ENCODE measurements at regions not wholly inside any gene's neighbourhood (a gene's known extent, or its start where the extent isn't known, plus 50 kb on each side); places are given as distances from the start of the nearest gene placed in this dataset.

- TF ChIP-seq CXXC5 (CRISPR knock-in tag; IDR thresholded peaks at IDR 0.05), result peak; percentile 9; the same call in 1 of the 2 replicates
- TF ChIP-seq ZNF740 (CRISPR knock-in tag; IDR thresholded peaks at IDR 0.05), result no peak
- TF ChIP-seq ZNF740 (tag; IDR thresholded peaks at IDR 0.05), result no peak
- no peak for TF ChIP-seq POLR3G (IDR thresholded peaks at IDR 0.05; ENCODE audit: extremely low read depth, insufficient read length, insufficient replicate concordance)
- TF ChIP-seq PCBP1 (IDR thresholded peaks at IDR 0.05; ENCODE audit: low read depth, low read length, poor library complexity, severe bottlenecking), result no peak
- peak; percentile 53; the same call in 1 of the 2 replicates for TF ChIP-seq PKNOX1 (IDR thresholded peaks at IDR 0.05)
- peak; percentile 61 for TF ChIP-seq MAFF (IDR thresholded peaks at IDR 0.05; ENCODE audit: low read length)
- TF ChIP-seq HES1 (IDR thresholded peaks at IDR 0.05; ENCODE audit: low read depth), result no peak
- TF ChIP-seq ADNP (tag; IDR thresholded peaks at IDR 0.05), result no peak
- no peak for TF ChIP-seq TRIM24 (IDR thresholded peaks at IDR 0.05)
- TF ChIP-seq SAFB2 (IDR thresholded peaks at IDR 0.05; ENCODE audit: borderline replicate concordance, low read depth, low read length, severe bottlenecking), result no peak
- TF ChIP-seq C11orf30 (IDR thresholded peaks at IDR 0.05; ENCODE audit: low read depth), result peak; percentile 85
- TF ChIP-seq ZNF408 (CRISPR knock-in tag; IDR thresholded peaks at IDR 0.05; ENCODE audit: low read depth), result no peak
- no peak for TF ChIP-seq ZNF280A (IDR thresholded peaks at IDR 0.05; ENCODE audit: low read depth, partially characterized antibody)
- no peak for TF ChIP-seq FOXP1 (CRISPR knock-in tag; IDR thresholded peaks at IDR 0.05)
- TF ChIP-seq MAFK (IDR thresholded peaks at IDR 0.05; ENCODE audit: low read length), result peak; percentile 42; the same call in 1 of the 2 replicates
- no peak for TF ChIP-seq MXD1 (CRISPR knock-in tag; IDR thresholded peaks at IDR 0.05; ENCODE audit: borderline replicate concordance, poor library complexity, severe bottlenecking)
- 0 out of 2 replicates have a peak, but pooled peaks have one; percentile 31 for TF ChIP-seq KLF1 (tag; IDR thresholded peaks at IDR 0.05)
- no peak for TF ChIP-seq SLC30A9 (CRISPR knock-in tag; IDR thresholded peaks at IDR 0.05)
- TF ChIP-seq MAX (CRISPR knock-in tag; IDR thresholded peaks at IDR 0.05), result no peak
- TF ChIP-seq CC2D1A (IDR thresholded peaks at IDR 0.05), result no peak
- no peak for TF ChIP-seq ZC3H4 (CRISPR knock-in tag; IDR thresholded peaks at IDR 0.05; ENCODE audit: borderline replicate concordance)
- peak; percentile 54 for TF ChIP-seq MAFG (tag; conservative IDR thresholded peaks at IDR 0.05)
These were observed 170.2 kb upstream of the SMAD3 start (continued) for GRCh38 chr15:66894986-66895780.
